ENCODE measurements at regions not wholly inside any gene's neighbourhood (a gene's known extent, or its start where the extent isn't known, plus 50 kb on each side); places are given as distances from the start of the nearest gene placed in this dataset.

DNA sequence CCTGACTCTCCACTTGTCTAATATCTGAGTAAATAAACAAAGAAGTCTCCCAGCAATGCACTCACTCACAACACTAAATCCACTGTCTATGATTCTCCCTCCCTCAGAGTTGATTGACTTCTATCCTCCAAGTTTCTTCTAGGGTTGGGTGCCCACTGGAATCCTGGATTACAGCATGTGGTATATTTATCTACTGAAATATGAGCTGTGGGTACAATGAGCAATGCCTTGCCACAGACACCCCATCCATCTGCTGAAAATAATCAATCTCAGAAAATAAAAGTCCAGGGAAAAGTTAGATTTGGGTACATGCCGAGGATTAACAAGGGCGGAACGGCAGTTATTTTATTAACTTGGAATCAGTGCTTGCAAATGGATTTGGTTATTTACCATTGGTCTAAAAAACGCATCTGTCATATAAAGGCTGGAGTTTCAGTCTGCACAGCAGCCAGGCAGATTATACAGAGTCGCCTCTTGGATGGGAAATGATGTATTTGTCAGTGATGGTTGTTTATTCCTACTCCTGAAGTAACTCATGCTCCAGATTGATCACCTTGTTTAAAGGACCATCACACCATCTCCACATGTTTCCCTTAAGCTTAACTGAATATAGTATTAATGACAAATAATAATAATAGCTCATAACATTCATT is 193.9 kb upstream of the SOX9 start:
- no peak for TF ChIP-seq POLR2A (IDR thresholded peaks at IDR 0.05; ENCODE audit: low read depth)
- TF ChIP-seq, protein P1, sequence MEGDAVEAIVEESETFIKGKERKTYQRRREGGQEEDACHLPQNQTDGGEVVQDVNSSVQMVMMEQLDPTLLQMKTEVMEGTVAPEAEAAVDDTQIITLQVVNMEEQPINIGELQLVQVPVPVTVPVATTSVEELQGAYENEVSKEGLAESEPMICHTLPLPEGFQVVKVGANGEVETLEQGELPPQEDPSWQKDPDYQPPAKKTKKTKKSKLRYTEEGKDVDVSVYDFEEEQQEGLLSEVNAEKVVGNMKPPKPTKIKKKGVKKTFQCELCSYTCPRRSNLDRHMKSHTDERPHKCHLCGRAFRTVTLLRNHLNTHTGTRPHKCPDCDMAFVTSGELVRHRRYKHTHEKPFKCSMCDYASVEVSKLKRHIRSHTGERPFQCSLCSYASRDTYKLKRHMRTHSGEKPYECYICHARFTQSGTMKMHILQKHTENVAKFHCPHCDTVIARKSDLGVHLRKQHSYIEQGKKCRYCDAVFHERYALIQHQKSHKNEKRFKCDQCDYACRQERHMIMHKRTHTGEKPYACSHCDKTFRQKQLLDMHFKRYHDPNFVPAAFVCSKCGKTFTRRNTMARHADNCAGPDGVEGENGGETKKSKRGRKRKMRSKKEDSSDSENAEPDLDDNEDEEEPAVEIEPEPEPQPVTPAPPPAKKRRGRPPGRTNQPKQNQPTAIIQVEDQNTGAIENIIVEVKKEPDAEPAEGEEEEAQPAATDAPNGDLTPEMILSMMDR (IDR thresholded peaks at IDR 0.05), result no peak
- no peak for TF ChIP-seq EP300 (IDR thresholded peaks at IDR 0.05)
